ENCODE measurements at regions not wholly inside any gene's neighbourhood (a gene's known extent, or its start where the extent isn't known, plus 50 kb on each side); places are given as distances from the start of the nearest gene placed in this dataset.

- H3K36me3 ChIP-seq (ENCODE audit: control insufficient read depth in 4 of 4, insufficient read depth in 4 of 4, low read length in 3 of 4) = no peaks in the 10 kb centered on the region
- ChIA-PET POLR2A (no interaction called here), CTCF (no interaction called here)
- no peaks in the 10 kb centered on the region for H3K9me3 ChIP-seq (ENCODE audit: control extremely low read depth in 1 of 5, control insufficient read depth in 4 of 5, insufficient read depth in 2 of 5, low read depth in 1 of 5, low read length in 4 of 5)
- H3K27me3 ChIP-seq (replicated peaks in 2 of 5; ENCODE audit: control insufficient read depth in 4 of 5, insufficient read depth in 5 of 5, low read length in 4 of 5) = no peaks in the 10 kb centered on the region
- H3K4me1 ChIP-seq (ENCODE audit: control extremely low read depth in 1 of 4, control insufficient read depth in 4 of 4, insufficient read depth in 4 of 4, low read length in 3 of 4) = no peaks in the 10 kb centered on the region
- no peak overlapping the region for H3K27ac ChIP-seq (ENCODE audit: insufficient read depth in 1 of 2, low read depth in 1 of 2, low read length in 2 of 2, poor library complexity in 1 of 2, severe bottlenecking in 2 of 2)
- no peak for DNase-seq
- H3K4me3 ChIP-seq (ENCODE audit: control insufficient read depth in 1 of 7, extremely low read depth in 1 of 7, insufficient read depth in 4 of 7, low read depth in 2 of 7, low read length in 6 of 7) = no peak overlapping the region
- WGBS (ENCODE audit: insufficient coverage) = 100% methylated on average over 2 of the region's 3 CpGs
Observed at GRCh38 chr3:105944721-105945120, 75.9 kb upstream of the CBLB start.

GRCh38 chr3:105948101-105948500 lies 79.3 kb upstream of the CBLB start:
- POLR2A ChIA-PET = no interaction called here
- Histone ChIP-seq H3K9me3 (ENCODE audit: control extremely low read depth in 1 of 5, control insufficient read depth in 4 of 5, insufficient read depth in 2 of 5, low read depth in 1 of 5, low read length in 4 of 5) (no peaks in the 10 kb centered on the region), H3K27me3 (replicated peaks in 2 of 5; ENCODE audit: control insufficient read depth in 4 of 5, insufficient read depth in 5 of 5, low read length in 4 of 5) (no peaks in the 10 kb centered on the region), H3K4me3 (ENCODE audit: control insufficient read depth in 1 of 7, extremely low read depth in 1 of 7, insufficient read depth in 4 of 7, low read depth in 2 of 7, low read length in 6 of 7) (no peak overlapping the region), H3K27ac (ENCODE audit: insufficient read depth in 1 of 2, low read depth in 1 of 2, low read length in 2 of 2, poor library complexity in 1 of 2, severe bottlenecking in 2 of 2) (no peak overlapping the region), H3K4me1 (ENCODE audit: control extremely low read depth in 1 of 4, control insufficient read depth in 4 of 4, insufficient read depth in 4 of 4, low read length in 3 of 4) (no peaks in the 10 kb centered on the region), H3K36me3 (ENCODE audit: control insufficient read depth in 4 of 4, insufficient read depth in 4 of 4, low read length in 3 of 4) (no peaks in the 10 kb centered on the region)
- WGBS (ENCODE audit: insufficient coverage) = 100% methylated on average over 1 of the region's 2 CpGs
- no peak for DNase-seq
- CTCF ChIA-PET = no interaction called here

- H3K4me1 ChIP-seq (ENCODE audit: control extremely low read depth in 1 of 4, control insufficient read depth in 4 of 4, insufficient read depth in 4 of 4, low read length in 3 of 4) = no peaks in the 10 kb centered on the region
- ChIA-PET CTCF (no interaction called here), POLR2A (no interaction called here)
- no peak overlapping the region for H3K4me3 ChIP-seq (ENCODE audit: control insufficient read depth in 1 of 7, extremely low read depth in 1 of 7, insufficient read depth in 4 of 7, low read depth in 2 of 7, low read length in 6 of 7)
- H3K27me3 ChIP-seq (replicated peaks in 2 of 5; ENCODE audit: control insufficient read depth in 4 of 5, insufficient read depth in 5 of 5, low read length in 4 of 5) = no peaks in the 10 kb centered on the region
- no peak overlapping the region for H3K27ac ChIP-seq (ENCODE audit: insufficient read depth in 1 of 2, low read depth in 1 of 2, low read length in 2 of 2, poor library complexity in 1 of 2, severe bottlenecking in 2 of 2)
- WGBS (ENCODE audit: insufficient coverage) = 100% methylated on average over 1 of the region's 2 CpGs
- H3K9me3 ChIP-seq (ENCODE audit: control extremely low read depth in 1 of 5, control insufficient read depth in 4 of 5, insufficient read depth in 2 of 5, low read depth in 1 of 5, low read length in 4 of 5) = no peaks in the 10 kb centered on the region
- H3K36me3 ChIP-seq (ENCODE audit: control insufficient read depth in 4 of 4, insufficient read depth in 4 of 4, low read length in 3 of 4) = no peaks in the 10 kb centered on the region
- DNase-seq = no peak
Observed at GRCh38 chr3:105950881-105951600, 82.2 kb upstream of the CBLB start.

- Histone ChIP-seq H3K27me3 (replicated peaks in 2 of 5; ENCODE audit: control insufficient read depth in 4 of 5, insufficient read depth in 5 of 5, low read length in 4 of 5) (no peaks in the 10 kb centered on the region), H3K36me3 (ENCODE audit: control insufficient read depth in 4 of 4, insufficient read depth in 4 of 4, low read length in 3 of 4) (no peaks in the 10 kb centered on the region), H3K4me1 (ENCODE audit: control extremely low read depth in 1 of 4, control insufficient read depth in 4 of 4, insufficient read depth in 4 of 4, low read length in 3 of 4) (no peaks in the 10 kb centered on the region), H3K9me3 (ENCODE audit: control extremely low read depth in 1 of 5, control insufficient read depth in 4 of 5, insufficient read depth in 2 of 5, low read depth in 1 of 5, low read length in 4 of 5) (no peaks in the 10 kb centered on the region), H3K27ac (ENCODE audit: insufficient read depth in 1 of 2, low read depth in 1 of 2, low read length in 2 of 2, poor library complexity in 1 of 2, severe bottlenecking in 2 of 2) (no peak overlapping the region), H3K4me3 (ENCODE audit: control insufficient read depth in 1 of 7, extremely low read depth in 1 of 7, insufficient read depth in 4 of 7, low read depth in 2 of 7, low read length in 6 of 7) (no peak overlapping the region)
- WGBS (ENCODE audit: insufficient coverage) = no CpG with 5 or more reads among the region's 1 CpG
- CTCF ChIA-PET = interaction anchor here (1.4 kb wide), 1 partner anchor 9 kb away, joined by 3 read pairs; no protein-coding TSS in a partner anchor
- DNase-seq = no peak
- POLR2A ChIA-PET = no interaction called here
Observed at GRCh38 chr3:105953831-105954230, 85.0 kb upstream of the CBLB start.

GRCh38 chr3:105956306-105956705 lies 87.5 kb upstream of the CBLB start:
- no peaks in the 10 kb centered on the region for H3K4me1 ChIP-seq (ENCODE audit: control extremely low read depth in 1 of 4, control insufficient read depth in 4 of 4, insufficient read depth in 4 of 4, low read length in 3 of 4)
- POLR2A ChIA-PET = no interaction called here
- no peaks in the 10 kb centered on the region for H3K27me3 ChIP-seq (replicated peaks in 2 of 5; ENCODE audit: control insufficient read depth in 4 of 5, insufficient read depth in 5 of 5, low read length in 4 of 5)
- H3K4me3 ChIP-seq (ENCODE audit: control insufficient read depth in 1 of 7, extremely low read depth in 1 of 7, insufficient read depth in 4 of 7, low read depth in 2 of 7, low read length in 6 of 7) = no peak overlapping the region
- H3K27ac ChIP-seq (ENCODE audit: insufficient read depth in 1 of 2, low read depth in 1 of 2, low read length in 2 of 2, poor library complexity in 1 of 2, severe bottlenecking in 2 of 2) = no peak overlapping the region
- WGBS (ENCODE audit: insufficient coverage) = no CpG with 5 or more reads among the region's 1 CpG
- DNase-seq = no peak
- no peaks in the 10 kb centered on the region for H3K9me3 ChIP-seq (ENCODE audit: control extremely low read depth in 1 of 5, control insufficient read depth in 4 of 5, insufficient read depth in 2 of 5, low read depth in 1 of 5, low read length in 4 of 5)
- CTCF ChIA-PET = no interaction called here
- H3K36me3 ChIP-seq (ENCODE audit: control insufficient read depth in 4 of 4, insufficient read depth in 4 of 4, low read length in 3 of 4) = no peaks in the 10 kb centered on the region

GRCh38 chr3:105957722-105958121 lies 88.9 kb upstream of the CBLB start:
- POLR2A ChIA-PET = no interaction called here
- no peak for DNase-seq
- Histone ChIP-seq H3K4me3 (ENCODE audit: control insufficient read depth in 1 of 7, extremely low read depth in 1 of 7, insufficient read depth in 4 of 7, low read depth in 2 of 7, low read length in 6 of 7) (no peak overlapping the region), H3K36me3 (ENCODE audit: control insufficient read depth in 4 of 4, insufficient read depth in 4 of 4, low read length in 3 of 4) (no peaks in the 10 kb centered on the region), H3K27me3 (replicated peaks in 2 of 5; ENCODE audit: control insufficient read depth in 4 of 5, insufficient read depth in 5 of 5, low read length in 4 of 5) (no peaks in the 10 kb centered on the region), H3K9me3 (ENCODE audit: control extremely low read depth in 1 of 5, control insufficient read depth in 4 of 5, insufficient read depth in 2 of 5, low read depth in 1 of 5, low read length in 4 of 5) (no peaks in the 10 kb centered on the region), H3K27ac (ENCODE audit: insufficient read depth in 1 of 2, low read depth in 1 of 2, low read length in 2 of 2, poor library complexity in 1 of 2, severe bottlenecking in 2 of 2) (no peak overlapping the region), H3K4me1 (ENCODE audit: control extremely low read depth in 1 of 4, control insufficient read depth in 4 of 4, insufficient read depth in 4 of 4, low read length in 3 of 4) (no peaks in the 10 kb centered on the region)
- 97% methylated on average over 5 of the region's 5 CpGs for WGBS (ENCODE audit: insufficient coverage)
- CTCF ChIA-PET = no interaction called here

GRCh38 chr3:105958237-105959000 lies 89.6 kb upstream of the CBLB start:
- Histone ChIP-seq H3K4me3 (ENCODE audit: control insufficient read depth in 1 of 7, extremely low read depth in 1 of 7, insufficient read depth in 4 of 7, low read depth in 2 of 7, low read length in 6 of 7) (no peak overlapping the region), H3K36me3 (ENCODE audit: control insufficient read depth in 4 of 4, insufficient read depth in 4 of 4, low read length in 3 of 4) (no peaks in the 10 kb centered on the region), H3K27me3 (replicated peaks in 2 of 5; ENCODE audit: control insufficient read depth in 4 of 5, insufficient read depth in 5 of 5, low read length in 4 of 5) (no peaks in the 10 kb centered on the region), H3K9me3 (ENCODE audit: control extremely low read depth in 1 of 5, control insufficient read depth in 4 of 5, insufficient read depth in 2 of 5, low read depth in 1 of 5, low read length in 4 of 5) (no peaks in the 10 kb centered on the region), H3K27ac (ENCODE audit: insufficient read depth in 1 of 2, low read depth in 1 of 2, low read length in 2 of 2, poor library complexity in 1 of 2, severe bottlenecking in 2 of 2) (no peak overlapping the region), H3K4me1 (ENCODE audit: control extremely low read depth in 1 of 4, control insufficient read depth in 4 of 4, insufficient read depth in 4 of 4, low read length in 3 of 4) (no peaks in the 10 kb centered on the region)
- WGBS (ENCODE audit: insufficient coverage) = 85% methylated on average over 4 of the region's 5 CpGs
- ChIA-PET CTCF (no interaction called here), POLR2A (no interaction called here)
- no peak for DNase-seq

Measured in common myeloid progenitor, CD34-positive (primary cell).